ENCODE measurements at regions not wholly inside any gene's neighbourhood (a gene's known extent, or its start where the extent isn't known, plus 50 kb on each side); places are given as distances from the start of the nearest gene placed in this dataset.

DNA sequence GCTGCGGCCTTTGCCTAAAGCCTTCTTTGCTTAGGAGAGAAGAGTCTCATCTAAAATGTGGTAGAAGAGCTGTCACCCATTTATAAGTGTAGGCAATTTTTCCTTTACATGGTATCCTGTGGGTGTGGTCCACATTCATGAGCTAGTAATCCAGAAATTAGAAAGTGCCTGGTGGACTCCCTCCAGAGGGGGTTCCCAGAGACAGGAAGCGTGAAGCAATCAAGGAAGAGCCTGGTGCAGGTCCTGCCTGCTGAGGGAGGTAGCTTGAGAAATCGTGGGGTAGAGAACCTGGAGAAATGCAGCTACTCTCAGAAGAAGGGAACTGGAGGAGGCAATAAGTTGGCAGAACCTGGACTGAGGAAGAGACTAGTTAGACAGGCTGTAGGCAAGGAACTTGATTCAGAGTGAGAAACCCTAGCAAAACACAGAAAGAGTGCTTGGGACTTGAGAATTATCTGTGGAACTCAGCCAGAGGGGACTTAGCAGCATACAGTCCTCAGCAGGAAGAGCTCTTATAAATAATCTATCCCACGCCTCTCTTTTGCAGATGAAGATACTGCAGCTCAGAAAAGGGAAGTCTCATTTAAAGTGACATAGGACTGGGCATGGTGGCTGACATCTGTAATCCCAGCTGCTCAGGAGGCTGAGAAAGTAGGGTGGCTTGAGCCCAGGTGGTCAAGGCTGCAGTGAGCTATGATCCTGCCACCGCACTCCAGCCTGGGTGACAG lies 182.4 kb upstream of the CCND2 start:
- no peak for TF ChIP-seq ARNT (IDR thresholded peaks at IDR 0.05)
- no peak for TF ChIP-seq FOXA1 (IDR thresholded peaks at IDR 0.05)
- TF ChIP-seq BHLHE40 (IDR thresholded peaks at IDR 0.05; ENCODE audit: borderline replicate concordance) = no peak
- TF ChIP-seq SUZ12 (IDR thresholded peaks at IDR 0.05) = no peak
- no peak for TF ChIP-seq TARDBP (IDR thresholded peaks at IDR 0.05)

Data from HEK293T (cell line).